ENCODE measurements at regions not wholly inside any gene's neighbourhood (a gene's known extent, or its start where the extent isn't known, plus 50 kb on each side); places are given as distances from the start of the nearest gene placed in this dataset.

DNA sequence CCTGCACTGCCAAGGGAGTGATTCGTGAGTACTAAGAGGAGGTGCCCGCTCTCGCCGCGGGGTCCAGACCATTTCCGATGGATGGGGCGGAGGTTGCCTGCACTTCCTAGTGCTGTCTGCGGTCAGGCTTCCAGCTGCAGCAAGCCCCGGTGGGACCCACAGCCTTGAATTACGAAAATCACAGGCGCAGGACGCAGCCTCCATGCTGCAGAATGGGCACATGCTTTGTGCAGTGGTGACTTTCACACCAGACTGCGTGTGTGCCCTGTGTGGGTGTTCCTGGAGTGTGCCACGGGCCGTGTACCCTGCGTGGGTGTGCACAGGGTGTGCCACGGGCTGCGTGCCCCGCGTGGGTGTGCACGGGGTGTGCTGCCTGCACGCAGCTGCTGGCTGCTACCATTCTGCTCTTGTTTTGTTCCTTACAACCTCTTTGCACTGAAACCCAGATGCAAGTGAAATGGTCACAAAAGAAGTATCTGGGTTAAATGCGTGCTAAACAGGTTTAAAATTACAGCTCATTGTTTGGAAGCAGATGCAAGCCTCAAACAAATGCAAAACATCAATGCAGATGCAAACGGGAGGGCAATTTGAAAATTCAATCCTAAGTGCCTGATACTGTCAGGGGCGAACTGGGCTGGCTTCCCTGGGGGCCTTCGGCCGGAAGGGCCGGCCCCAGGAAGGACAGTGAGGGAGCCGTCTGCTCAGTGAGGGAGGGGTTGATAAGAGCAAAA is 221.2 kb upstream of the SOX1 start:
- Histone ChIP-seq H3K9ac (ENCODE audit: low read depth in 1 of 2, low read length in 2 of 2) (no peak overlapping the region), H3K4me1 (ENCODE audit: control insufficient read depth in 4 of 4, insufficient read depth in 4 of 4, low read length in 3 of 4) (no peaks in the 10 kb centered on the region), H3K27me3 (ENCODE audit: control insufficient read depth in 4 of 4, insufficient read depth in 4 of 4, low read length in 3 of 4) (no peaks in the 10 kb centered on the region), H3K4me3 (ENCODE audit: low read depth in 1 of 3, low read length in 3 of 3) (no peak overlapping the region), H3K36me3 (ENCODE audit: control insufficient read depth in 4 of 4, insufficient read depth in 3 of 4, low read depth in 1 of 4, low read length in 3 of 4) (no peaks in the 10 kb centered on the region), H3K27ac (ENCODE audit: low read depth in 1 of 2, low read length in 2 of 2) (no peak overlapping the region), H3K9me3 (ENCODE audit: control insufficient read depth in 4 of 4, low read length in 3 of 4) (no peaks in the 10 kb centered on the region)
- TF ChIP-seq CTCF (IDR thresholded peaks at IDR 0.05; ENCODE audit: low read depth, low read length, missing input control), result no peak
- TF ChIP-seq GABPA (IDR thresholded peaks at IDR 0.05 in 1 of 2, conservative IDR thresholded peaks at IDR 0.05 in 1 of 2), result no peak
- no peak for TF ChIP-seq HNF4A (conservative IDR thresholded peaks at IDR 0.05)
- TF ChIP-seq YY1 (IDR thresholded peaks at IDR 0.05), result no peak
- no peak for TF ChIP-seq JUND (IDR thresholded peaks at IDR 0.05)
- no peak for TF ChIP-seq FOXA2 (IDR thresholded peaks at IDR 0.05)
- TF ChIP-seq SP1 (IDR thresholded peaks at IDR 0.05), result no peak
- no peak for TF ChIP-seq EGR1 (IDR thresholded peaks at IDR 0.05; ENCODE audit: low read depth in 2 of 2)
- no peak for DNase-seq (ENCODE audit: low spot score)
- 22% methylated on average over 29 of the region's 29 CpGs for WGBS

DNA sequence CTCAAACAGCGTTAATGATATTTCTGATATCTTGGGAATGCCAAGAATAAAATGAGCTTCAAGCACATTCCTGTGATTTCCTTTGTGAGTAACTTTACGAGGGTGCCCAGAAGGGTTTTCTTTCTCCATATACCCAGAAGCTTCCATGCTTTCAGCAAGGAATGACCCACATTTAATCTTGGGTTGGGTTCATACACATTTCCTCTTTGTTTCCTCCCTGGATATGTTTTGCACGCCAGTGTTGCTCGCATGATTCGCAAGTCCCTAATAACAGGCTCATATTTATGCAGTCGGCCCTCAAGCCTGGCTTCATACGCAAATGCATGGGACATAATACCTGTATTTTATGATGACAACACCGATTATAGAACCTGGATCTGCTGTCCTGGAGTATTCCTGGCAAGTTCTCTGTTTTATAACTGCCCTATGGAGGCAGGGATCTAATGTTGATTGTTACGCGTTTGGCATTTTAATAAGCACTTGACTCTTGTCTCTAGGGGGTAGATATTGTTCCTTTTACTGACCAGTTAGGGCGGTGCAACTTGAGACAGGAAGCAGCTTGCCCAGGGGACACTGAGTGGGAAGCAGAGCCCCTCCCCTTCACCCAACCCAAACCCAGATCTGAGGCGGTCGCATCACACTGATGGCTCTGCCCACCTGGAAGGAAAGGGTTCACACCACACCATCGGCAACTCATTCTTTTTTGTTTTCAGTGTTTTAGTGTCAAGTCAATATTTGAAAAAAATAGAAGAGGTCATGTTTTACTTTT is 220.4 kb upstream of the SOX1 start:
- no peak overlapping the region for H3K27ac ChIP-seq (ENCODE audit: low read depth in 1 of 2, low read length in 2 of 2)
- 36% methylated on average over 14 of the region's 14 CpGs for WGBS
- no peaks in the 10 kb centered on the region for H3K36me3 ChIP-seq (ENCODE audit: control insufficient read depth in 4 of 4, insufficient read depth in 3 of 4, low read depth in 1 of 4, low read length in 3 of 4)
- H3K9me3 ChIP-seq (ENCODE audit: control insufficient read depth in 4 of 4, low read length in 3 of 4), result no peaks in the 10 kb centered on the region
- no peaks in the 10 kb centered on the region for H3K27me3 ChIP-seq (ENCODE audit: control insufficient read depth in 4 of 4, insufficient read depth in 4 of 4, low read length in 3 of 4)
- no peaks in the 10 kb centered on the region for H3K4me1 ChIP-seq (ENCODE audit: control insufficient read depth in 4 of 4, insufficient read depth in 4 of 4, low read length in 3 of 4)
- no peak for DNase-seq (ENCODE audit: low spot score)
- H3K9ac ChIP-seq (ENCODE audit: low read depth in 1 of 2, low read length in 2 of 2), result no peak overlapping the region
- H3K4me3 ChIP-seq (ENCODE audit: low read depth in 1 of 3, low read length in 3 of 3), result no peak overlapping the region
- TF ChIP-seq JUND (IDR thresholded peaks at IDR 0.05), result no peak
- no peak for TF ChIP-seq CTCF (IDR thresholded peaks at IDR 0.05; ENCODE audit: low read depth, low read length, missing input control)
- no peak for TF ChIP-seq FOXA2 (IDR thresholded peaks at IDR 0.05)
- TF ChIP-seq, protein P1, sequence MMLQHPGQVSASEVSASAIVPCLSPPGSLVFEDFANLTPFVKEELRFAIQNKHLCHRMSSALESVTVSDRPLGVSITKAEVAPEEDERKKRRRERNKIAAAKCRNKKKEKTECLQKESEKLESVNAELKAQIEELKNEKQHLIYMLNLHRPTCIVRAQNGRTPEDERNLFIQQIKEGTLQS (IDR thresholded peaks at IDR 0.05), result no peak
- no peak for TF ChIP-seq RAD21 (IDR thresholded peaks at IDR 0.05)
- TF ChIP-seq EGR1 (IDR thresholded peaks at IDR 0.05; ENCODE audit: low read depth in 2 of 2), result no peak
- no peak for TF ChIP-seq HNF4A (conservative IDR thresholded peaks at IDR 0.05)
- no peak for TF ChIP-seq FOXA1 (IDR thresholded peaks at IDR 0.05)
- TF ChIP-seq YY1 (IDR thresholded peaks at IDR 0.05), result no peak
- no peak for TF ChIP-seq NR2F2 (IDR thresholded peaks at IDR 0.05)
- TF ChIP-seq HNF4G (IDR thresholded peaks at IDR 0.05), result no peak
- no peak for TF ChIP-seq TAF1 (conservative IDR thresholded peaks at IDR 0.05)
- TF ChIP-seq MAX (IDR thresholded peaks at IDR 0.05), result no peak
- TF ChIP-seq REST (IDR thresholded peaks at IDR 0.05), result no peak
- TF ChIP-seq, protein P2, sequence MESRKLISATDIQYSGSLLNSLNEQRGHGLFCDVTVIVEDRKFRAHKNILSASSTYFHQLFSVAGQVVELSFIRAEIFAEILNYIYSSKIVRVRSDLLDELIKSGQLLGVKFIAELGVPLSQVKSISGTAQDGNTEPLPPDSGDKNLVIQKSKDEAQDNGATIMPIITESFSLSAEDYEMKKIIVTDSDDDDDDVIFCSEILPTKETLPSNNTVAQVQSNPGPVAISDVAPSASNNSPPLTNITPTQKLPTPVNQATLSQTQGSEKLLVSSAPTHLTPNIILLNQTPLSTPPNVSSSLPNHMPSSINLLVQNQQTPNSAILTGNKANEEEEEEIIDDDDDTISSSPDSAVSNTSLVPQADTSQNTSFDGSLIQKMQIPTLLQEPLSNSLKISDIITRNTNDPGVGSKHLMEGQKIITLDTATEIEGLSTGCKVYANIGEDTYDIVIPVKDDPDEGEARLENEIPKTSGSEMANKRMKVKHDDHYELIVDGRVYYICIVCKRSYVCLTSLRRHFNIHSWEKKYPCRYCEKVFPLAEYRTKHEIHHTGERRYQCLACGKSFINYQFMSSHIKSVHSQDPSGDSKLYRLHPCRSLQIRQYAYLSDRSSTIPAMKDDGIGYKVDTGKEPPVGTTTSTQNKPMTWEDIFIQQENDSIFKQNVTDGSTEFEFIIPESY (IDR thresholded peaks at IDR 0.05), result no peak
- no peak for TF ChIP-seq RXRA (IDR thresholded peaks at IDR 0.05)
- no peak for TF ChIP-seq SP1 (IDR thresholded peaks at IDR 0.05)
- TF ChIP-seq GABPA (IDR thresholded peaks at IDR 0.05 in 1 of 2, conservative IDR thresholded peaks at IDR 0.05 in 1 of 2), result no peak

Data from liver (tissue), 8 donors.